ENCODE measurements at regions not wholly inside any gene's neighbourhood (a gene's known extent, or its start where the extent isn't known, plus 50 kb on each side); places are given as distances from the start of the nearest gene placed in this dataset.

GRCh38 chr6:53419026-53419425 lies 70.3 kb upstream of the ELOVL5 start:
- no peak overlapping the region for H3K4me3 ChIP-seq (ENCODE audit: low read depth, low read length)
- DNase-seq (ENCODE audit: low read depth, low spot score): no peak
- ChIA-PET CTCF (interaction anchor here (0.9 to 2.0 kb wide), 2 partner anchors 8 to 248 kb away, joined by 3 to 6 read pairs; no protein-coding TSS in a partner anchor), POLR2A (no interaction called here)
- TF ChIP-seq, protein P1, sequence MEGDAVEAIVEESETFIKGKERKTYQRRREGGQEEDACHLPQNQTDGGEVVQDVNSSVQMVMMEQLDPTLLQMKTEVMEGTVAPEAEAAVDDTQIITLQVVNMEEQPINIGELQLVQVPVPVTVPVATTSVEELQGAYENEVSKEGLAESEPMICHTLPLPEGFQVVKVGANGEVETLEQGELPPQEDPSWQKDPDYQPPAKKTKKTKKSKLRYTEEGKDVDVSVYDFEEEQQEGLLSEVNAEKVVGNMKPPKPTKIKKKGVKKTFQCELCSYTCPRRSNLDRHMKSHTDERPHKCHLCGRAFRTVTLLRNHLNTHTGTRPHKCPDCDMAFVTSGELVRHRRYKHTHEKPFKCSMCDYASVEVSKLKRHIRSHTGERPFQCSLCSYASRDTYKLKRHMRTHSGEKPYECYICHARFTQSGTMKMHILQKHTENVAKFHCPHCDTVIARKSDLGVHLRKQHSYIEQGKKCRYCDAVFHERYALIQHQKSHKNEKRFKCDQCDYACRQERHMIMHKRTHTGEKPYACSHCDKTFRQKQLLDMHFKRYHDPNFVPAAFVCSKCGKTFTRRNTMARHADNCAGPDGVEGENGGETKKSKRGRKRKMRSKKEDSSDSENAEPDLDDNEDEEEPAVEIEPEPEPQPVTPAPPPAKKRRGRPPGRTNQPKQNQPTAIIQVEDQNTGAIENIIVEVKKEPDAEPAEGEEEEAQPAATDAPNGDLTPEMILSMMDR (IDR thresholded peaks at IDR 0.05; ENCODE audit: insufficient read depth, low read length, missing control alignments): no peak

DNA sequence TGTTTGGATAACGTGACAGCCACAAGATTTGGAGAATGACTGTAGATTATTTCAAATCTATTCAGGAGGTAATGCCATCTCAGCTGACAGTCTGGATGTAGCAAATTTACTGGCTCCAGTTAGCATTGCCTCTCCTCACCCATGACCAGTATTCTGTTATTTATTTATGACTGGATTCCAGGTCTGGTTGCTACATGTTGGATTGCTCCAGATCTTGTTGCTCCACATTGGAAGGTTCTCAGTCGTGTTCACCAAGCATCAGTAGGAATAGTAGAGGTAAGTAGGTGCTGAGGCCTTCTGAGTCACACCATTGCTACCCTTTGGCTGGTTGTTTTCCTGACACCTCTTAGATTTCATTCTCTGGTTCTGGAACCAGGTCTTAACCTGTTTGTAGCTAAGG lies 69.5 kb upstream of the ELOVL5 start:
- no peak overlapping the region for H3K4me3 ChIP-seq (ENCODE audit: low read depth, low read length)
- ChIA-PET CTCF (interaction anchor here (2.0 kb wide), 1 partner anchor 247 kb away, joined by 6 read pairs; no protein-coding TSS in a partner anchor), POLR2A (no interaction called here)
- TF ChIP-seq, protein P1 (IDR thresholded peaks at IDR 0.05; ENCODE audit: insufficient read depth, low read length, missing control alignments): no peak
- DNase-seq (ENCODE audit: low read depth, low spot score): no peak

DNA sequence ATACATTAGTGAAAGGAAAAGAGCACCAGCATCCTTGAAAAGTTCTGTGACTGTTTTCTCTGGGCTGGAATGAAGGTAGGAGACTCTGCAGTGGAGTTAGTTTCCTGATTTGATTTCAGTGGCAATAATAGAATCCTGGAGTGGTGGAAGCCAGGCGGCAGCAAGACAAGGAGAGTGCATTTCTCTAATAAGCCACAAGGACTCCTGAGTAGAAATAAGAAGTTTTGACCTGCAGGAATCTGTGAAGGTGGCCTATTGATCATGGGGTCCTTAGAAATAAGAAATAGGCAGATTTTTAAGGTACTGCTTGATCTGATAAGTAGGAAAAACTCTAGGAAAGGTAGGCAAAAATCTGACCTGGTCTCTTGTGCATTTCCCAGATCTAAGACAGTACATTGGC lies 68.4 kb upstream of the ELOVL5 start:
- no peak overlapping the region for H3K4me3 ChIP-seq (ENCODE audit: low read depth, low read length)
- no peak for DNase-seq (ENCODE audit: low read depth, low spot score)
- ChIA-PET CTCF (interaction anchor here (1.5 to 2.0 kb wide), 2 partner anchors 244 to 246 kb away, joined by 3 to 6 read pairs; no protein-coding TSS in a partner anchor), POLR2A (no interaction called here)
- TF ChIP-seq, protein P1 (IDR thresholded peaks at IDR 0.05; ENCODE audit: insufficient read depth, low read length, missing control alignments): no peak

GRCh38 chr6:53413326-53413725 lies 64.6 kb upstream of the ELOVL5 start:
- POLR2A ChIA-PET: no interaction called here
- H3K4me3 ChIP-seq (ENCODE audit: low read depth, low read length): no peak overlapping the region
- DNase-seq (ENCODE audit: low read depth, low spot score): no peak
- TF ChIP-seq, protein P1 (IDR thresholded peaks at IDR 0.05; ENCODE audit: insufficient read depth, low read length, missing control alignments): no peak
- CTCF ChIA-PET: interaction anchor here (5.0 kb wide), 1 partner anchor 241 kb away, joined by 49 read pairs; no protein-coding TSS in a partner anchor

GRCh38 chr6:53412751-53413150 lies 64.0 kb upstream of the ELOVL5 start:
- TF ChIP-seq, protein P1 (IDR thresholded peaks at IDR 0.05; ENCODE audit: insufficient read depth, low read length, missing control alignments): no peak
- ChIA-PET POLR2A (no interaction called here), CTCF (interaction anchor here (5.0 kb wide), 1 partner anchor 240 kb away, joined by 49 read pairs; no protein-coding TSS in a partner anchor)
- H3K4me3 ChIP-seq (ENCODE audit: low read depth, low read length): no peak overlapping the region
- no peak for DNase-seq (ENCODE audit: low read depth, low spot score)

DNA sequence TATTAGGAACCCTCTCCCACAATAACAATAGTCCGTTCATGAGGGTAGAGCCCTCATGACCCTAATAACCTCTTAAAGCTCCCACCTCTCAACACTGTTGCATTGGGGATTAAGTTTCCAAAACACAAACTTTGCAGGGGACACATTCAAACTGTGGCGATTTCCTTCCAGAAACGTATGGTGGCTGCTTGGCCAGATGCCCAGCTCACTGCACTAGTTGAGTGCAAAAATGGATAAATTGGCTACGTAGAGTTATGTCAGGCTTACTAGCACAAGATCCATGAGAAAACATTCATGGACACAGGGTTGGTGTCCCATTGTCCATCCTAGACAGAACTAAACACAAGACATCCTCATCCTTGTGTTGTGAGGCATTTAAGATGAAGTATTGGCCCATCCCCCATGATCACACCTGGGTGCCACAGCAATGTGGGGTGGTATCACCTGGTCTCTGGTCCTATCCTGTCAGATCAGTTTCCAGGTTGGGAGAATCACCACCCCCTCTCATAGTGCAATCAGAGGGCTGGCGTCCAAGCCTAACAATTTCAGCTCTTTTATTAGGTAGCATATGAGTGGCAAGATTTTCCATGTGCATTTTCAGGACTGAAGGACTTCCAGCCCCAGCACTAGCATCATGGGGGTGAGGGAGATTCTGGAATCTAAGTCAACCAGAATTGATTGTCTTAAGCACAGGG lies 63.4 kb upstream of the ELOVL5 start:
- DNase-seq (ENCODE audit: low read depth, low spot score): no peak
- TF ChIP-seq, protein P1 (IDR thresholded peaks at IDR 0.05; ENCODE audit: insufficient read depth, low read length, missing control alignments): no peak
- POLR2A ChIA-PET: no interaction called here
- CTCF ChIA-PET: interaction anchor here (1.0 to 5.0 kb wide), 6 partner anchors 11 to 242 kb away, joined by 3 to 49 read pairs (median 4); no protein-coding TSS in a partner anchor
- H3K4me3 ChIP-seq (ENCODE audit: low read depth, low read length): no peak overlapping the region
